Activated CD8-positive, alpha-beta T cell treated with anti-CD3 and anti-CD28 coated beads for 36 hours (primary cell): ENCODE measurements at regions not wholly inside any gene's neighbourhood (a gene's known extent, or its start where the extent isn't known, plus 50 kb on each side); places are given as distances from the start of the nearest gene placed in this dataset.
"Not testable (repeated sequence)": the region's sequence is repeated elsewhere in the genome, so short reads cannot be mapped to it uniquely, and the experiment has no call there.

Experiments
- ATAC-seq: fragments of 200-7000 bp; cut with Tn5 transposase; one replicate; pipeline ENCODE4 v1.10.0; 2021; ENCODE audit warnings: mild to moderate bottlenecking, moderate library complexity
- CTCF ChIA-PET: fragments of 350-600 bp; sonication (Branson Sonifier 250); formaldehyde crosslinking; loops from one replicate; lab custom pipeline; 2021; ENCODE audit warnings: antibody characterized with exemption; lab: Charles Lee
- POLR2A ChIA-PET: fragments of 350-600 bp; sonication (Branson Sonifier 250); formaldehyde crosslinking; loops from one replicate; lab custom pipeline; 2021; ENCODE audit warnings: antibody characterized with exemption; lab: Charles Lee
- DNase-seq: peaks from one replicate; pipeline ENCODE4 v3.0.0-alpha.2; 2020
- H3K27ac Mint-ChIP-seq: one replicate; pipeline ENCODE4 v1.8.0; 2021; ENCODE audit warnings: mild to moderate bottlenecking, mixed read lengths
- H3K27me3 Mint-ChIP-seq: one replicate; pipeline ENCODE4 v1.8.0; 2021; ENCODE audit warnings: mixed read lengths
- H3K36me3 Mint-ChIP-seq: one replicate; pipeline ENCODE4 v1.8.0; 2021; ENCODE audit warnings: low read depth, mixed read lengths
- H3K4me1 Mint-ChIP-seq: one replicate; pipeline ENCODE4 v1.8.0; 2021; ENCODE audit warnings: low read depth, mixed read lengths
- H3K4me3 Mint-ChIP-seq: one replicate; pipeline ENCODE4 v1.8.0; 2021; ENCODE audit warnings: mild to moderate bottlenecking, moderate library complexity, mixed read lengths
- H3K9me3 Mint-ChIP-seq: one replicate; pipeline ENCODE4 v1.8.0; 2021; ENCODE audit warnings: mixed read lengths
- intact Hi-C: fragments of 100-400 bp; cut with micrococcal nuclease; formaldehyde crosslinking; loops from one replicate; pipeline ENCODE4 v1.10.0; 2022
- TF ChIP-seq, protein P1 (sequence below): fragments of 200-600 bp; IDR thresholded peaks from one replicate; pipeline ENCODE4 v1.8.0; 2022; ENCODE audit warnings: antibody characterized with exemption, mild to moderate bottlenecking

DNA sequence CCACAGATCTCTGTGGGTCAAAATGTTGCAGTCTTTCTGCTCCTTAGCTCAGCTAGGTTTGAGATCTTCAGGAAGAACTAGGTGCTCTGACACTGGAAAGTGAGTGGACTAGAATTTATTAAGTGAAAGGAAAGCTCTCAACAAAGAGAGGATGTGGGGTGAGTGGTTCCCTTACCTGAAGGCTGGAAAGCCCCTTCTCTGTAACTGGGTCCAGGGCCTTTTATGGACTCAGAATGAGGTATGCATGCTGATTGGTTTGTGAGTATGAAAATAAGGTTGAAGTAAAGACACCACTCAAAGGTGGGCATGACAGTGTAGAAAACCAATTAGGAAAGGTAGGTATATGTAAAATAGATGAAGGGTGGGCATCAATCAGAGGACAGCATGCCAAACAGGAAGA lies 485.5 kb downstream of the CD109 start:
- H3K9me3 Mint-ChIP-seq = no peaks in the 10 kb centered on the region
- ChIA-PET CTCF (no interaction called here), POLR2A (no interaction called here)
- H3K4me3 Mint-ChIP-seq = no peak overlapping the region
- TF ChIP-seq, protein P1, sequence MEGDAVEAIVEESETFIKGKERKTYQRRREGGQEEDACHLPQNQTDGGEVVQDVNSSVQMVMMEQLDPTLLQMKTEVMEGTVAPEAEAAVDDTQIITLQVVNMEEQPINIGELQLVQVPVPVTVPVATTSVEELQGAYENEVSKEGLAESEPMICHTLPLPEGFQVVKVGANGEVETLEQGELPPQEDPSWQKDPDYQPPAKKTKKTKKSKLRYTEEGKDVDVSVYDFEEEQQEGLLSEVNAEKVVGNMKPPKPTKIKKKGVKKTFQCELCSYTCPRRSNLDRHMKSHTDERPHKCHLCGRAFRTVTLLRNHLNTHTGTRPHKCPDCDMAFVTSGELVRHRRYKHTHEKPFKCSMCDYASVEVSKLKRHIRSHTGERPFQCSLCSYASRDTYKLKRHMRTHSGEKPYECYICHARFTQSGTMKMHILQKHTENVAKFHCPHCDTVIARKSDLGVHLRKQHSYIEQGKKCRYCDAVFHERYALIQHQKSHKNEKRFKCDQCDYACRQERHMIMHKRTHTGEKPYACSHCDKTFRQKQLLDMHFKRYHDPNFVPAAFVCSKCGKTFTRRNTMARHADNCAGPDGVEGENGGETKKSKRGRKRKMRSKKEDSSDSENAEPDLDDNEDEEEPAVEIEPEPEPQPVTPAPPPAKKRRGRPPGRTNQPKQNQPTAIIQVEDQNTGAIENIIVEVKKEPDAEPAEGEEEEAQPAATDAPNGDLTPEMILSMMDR = no peak
- no peaks in the 10 kb centered on the region for H3K4me1 Mint-ChIP-seq
- no peaks in the 10 kb centered on the region for H3K27me3 Mint-ChIP-seq
- H3K36me3 Mint-ChIP-seq = no peaks in the 10 kb centered on the region
- DNase-seq = no peak
- intact Hi-C loops = no loop called here
- no peak for ATAC-seq
- H3K27ac Mint-ChIP-seq = no peak overlapping the region

DNA sequence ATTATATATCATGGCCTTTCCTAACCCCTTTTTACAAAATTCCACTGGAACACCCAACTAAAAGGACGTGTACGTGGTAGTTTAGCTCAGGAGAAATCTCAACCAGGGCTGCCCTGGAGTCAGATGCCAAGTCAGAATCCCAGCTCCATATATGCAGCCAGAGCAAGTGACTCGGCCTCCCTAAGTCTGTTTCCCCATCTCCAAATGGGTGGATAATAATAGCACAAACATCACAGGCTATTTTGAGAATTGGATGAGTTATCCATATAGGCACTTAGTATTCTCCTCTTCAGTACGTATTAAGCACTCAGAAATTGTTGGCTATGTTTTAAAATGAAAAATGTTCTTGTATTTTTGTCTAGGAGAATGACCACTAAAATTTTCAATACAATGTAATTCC lies 481.5 kb downstream of the CD109 start:
- Mint-ChIP-seq H3K27ac (no peak overlapping the region), H3K9me3 (no peaks in the 10 kb centered on the region), H3K4me3 (no peak overlapping the region), H3K36me3 (no peaks in the 10 kb centered on the region), H3K27me3 (no peaks in the 10 kb centered on the region), H3K4me1 (no peaks in the 10 kb centered on the region)
- POLR2A ChIA-PET = interaction anchor here (0.8 kb wide), 1 partner anchor 578 kb away, joined by 4 read pairs; no protein-coding TSS in a partner anchor
- no peak for ATAC-seq
- CTCF ChIA-PET = no interaction called here
- no peak for DNase-seq
- TF ChIP-seq, protein P1 = no peak
- intact Hi-C loops = no loop called here

DNA sequence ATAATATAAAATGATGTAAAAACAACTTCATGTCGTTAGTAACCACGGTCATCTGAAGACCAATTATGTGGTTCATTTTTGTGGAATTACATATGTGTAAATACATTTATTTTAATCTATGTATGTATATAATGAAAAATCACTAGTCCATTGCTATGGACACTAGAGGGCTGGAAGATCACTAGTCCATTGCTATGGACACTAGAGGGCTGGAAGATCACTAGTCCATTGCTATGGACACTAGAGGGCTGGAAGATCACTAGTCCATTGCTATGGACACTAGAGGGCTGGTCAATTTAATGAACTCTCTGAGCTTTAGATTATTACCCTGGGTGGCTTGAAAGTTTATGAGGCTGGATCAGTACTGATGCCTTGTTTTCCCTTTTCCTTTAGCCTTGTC lies 474.5 kb downstream of the CD109 start:
- DNase-seq, H3K4me3 Mint-ChIP-seq, H3K27ac Mint-ChIP-seq, H3K27me3 Mint-ChIP-seq, H3K36me3 Mint-ChIP-seq, CTCF ChIA-PET, POLR2A ChIA-PET, H3K9me3 Mint-ChIP-seq, ATAC-seq, H3K4me1 Mint-ChIP-seq, intact Hi-C loops: not testable (repeated sequence)

DNA sequence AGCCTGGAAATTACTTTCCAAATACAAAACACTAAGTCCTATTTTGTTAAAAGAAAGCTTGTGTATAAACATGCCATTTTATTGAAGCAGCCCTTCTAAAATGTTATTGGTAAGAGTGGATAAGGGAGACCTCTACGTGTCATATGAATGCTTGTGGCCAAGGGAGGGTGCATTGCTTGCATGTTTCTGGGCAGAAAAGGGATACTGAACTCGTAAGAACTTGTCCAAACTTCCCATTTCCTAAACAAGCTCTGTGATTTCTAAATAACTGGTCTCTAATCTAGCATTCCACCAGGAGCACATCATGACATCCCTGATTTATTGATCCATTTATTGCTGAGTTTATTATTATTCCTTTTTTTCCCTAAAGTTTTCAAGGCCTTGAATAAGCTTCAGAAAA lies 474.1 kb downstream of the CD109 start:
- ATAC-seq (no peak), DNase-seq (no peak)
- TF ChIP-seq, protein P1 = no peak
- Mint-ChIP-seq H3K4me1 (no peaks in the 10 kb centered on the region), H3K9me3 (no peaks in the 10 kb centered on the region), H3K4me3 (no peak overlapping the region), H3K27me3 (no peaks in the 10 kb centered on the region), H3K36me3 (no peaks in the 10 kb centered on the region), H3K27ac (no peak overlapping the region)
- CTCF ChIA-PET = no interaction called here
- intact Hi-C loops = no loop called here
- POLR2A ChIA-PET = no interaction called here

DNA sequence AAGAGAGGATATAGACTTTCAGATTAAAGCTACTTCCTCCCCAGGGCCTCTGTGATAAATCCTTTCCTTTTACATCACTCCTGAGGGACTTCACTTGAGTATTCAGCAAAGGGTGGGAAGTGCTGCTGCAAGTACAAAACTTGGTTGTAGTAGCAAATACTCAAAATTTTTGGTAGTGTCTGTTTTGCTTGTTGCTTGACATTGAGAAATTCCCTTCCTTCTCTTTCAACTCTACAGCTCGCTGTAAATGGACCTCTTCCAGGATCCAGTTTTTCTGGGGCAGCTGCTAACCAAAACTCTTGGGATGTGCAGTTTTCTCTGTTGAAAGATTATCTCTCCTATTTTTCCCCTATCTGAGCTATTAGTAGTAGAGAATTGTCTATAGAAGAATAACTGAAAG lies 472.0 kb downstream of the CD109 start:
- no peak for DNase-seq
- intact Hi-C loops = no loop called here
- ATAC-seq = no peak
- Mint-ChIP-seq H3K9me3 (no peaks in the 10 kb centered on the region), H3K27me3 (no peaks in the 10 kb centered on the region), H3K27ac (no peak overlapping the region), H3K36me3 (no peaks in the 10 kb centered on the region), H3K4me3 (no peak overlapping the region), H3K4me1 (no peaks in the 10 kb centered on the region)
- CTCF ChIA-PET = no interaction called here
- POLR2A ChIA-PET = no interaction called here
- TF ChIP-seq, protein P1 = no peak

DNA sequence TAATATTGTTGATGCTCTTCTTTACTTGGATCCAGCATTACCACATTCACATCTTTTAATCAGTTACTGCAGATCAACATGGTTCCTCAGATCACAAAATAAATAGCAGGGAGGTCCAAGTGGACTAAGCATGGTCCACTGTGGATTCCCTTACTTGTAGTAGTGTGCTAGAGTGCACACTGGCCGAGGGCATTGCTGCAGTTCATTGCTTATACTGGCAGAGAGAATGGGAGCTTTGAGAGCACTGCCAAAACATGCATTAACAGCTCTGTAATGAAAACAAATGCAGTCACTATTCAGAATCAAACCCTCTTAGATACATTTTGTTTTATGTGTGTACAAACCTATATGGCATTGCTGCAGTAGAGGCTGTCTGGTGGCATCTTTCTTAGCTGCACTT lies 471.5 kb downstream of the CD109 start:
- no peak for DNase-seq
- ChIA-PET CTCF (no interaction called here), POLR2A (no interaction called here)
- H3K4me1 Mint-ChIP-seq = no peaks in the 10 kb centered on the region
- intact Hi-C loops = no loop called here
- no peaks in the 10 kb centered on the region for H3K27me3 Mint-ChIP-seq
- no peaks in the 10 kb centered on the region for H3K36me3 Mint-ChIP-seq
- no peaks in the 10 kb centered on the region for H3K9me3 Mint-ChIP-seq
- no peak overlapping the region for H3K27ac Mint-ChIP-seq
- no peak for ATAC-seq
- no peak overlapping the region for H3K4me3 Mint-ChIP-seq
- TF ChIP-seq, protein P1 = no peak
